ENCODE measurements at regions not wholly inside any gene's neighbourhood (a gene's known extent, or its start where the extent isn't known, plus 50 kb on each side); places are given as distances from the start of the nearest gene placed in this dataset.
"Not testable (repeated sequence)": the region's sequence is repeated elsewhere in the genome, so short reads cannot be mapped to it uniquely, and the experiment has no call there.

GRCh38 chr5:131005963-131006684, 158.9 kb downstream of the HINT1 start:
- no peak for DNase-seq

DNA sequence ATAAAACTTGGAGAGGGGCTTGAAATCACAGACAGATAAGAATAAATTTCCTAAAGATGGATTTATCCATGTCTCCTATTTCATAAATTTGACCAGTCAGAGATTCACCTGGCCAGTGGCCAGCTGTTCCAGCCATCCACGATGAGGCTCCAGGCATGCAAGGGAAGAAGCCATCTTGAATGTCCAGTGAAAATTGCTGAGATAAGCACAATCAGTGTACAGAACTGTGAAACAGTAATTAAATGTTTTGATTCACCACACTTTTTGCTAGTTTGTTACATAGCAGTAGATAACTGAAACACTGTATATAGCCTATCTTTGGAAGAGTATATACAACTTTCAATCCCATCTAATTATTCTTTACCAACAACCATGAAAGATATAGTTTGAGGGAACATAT, 163.5 kb downstream of the HINT1 start:
- DNase-seq: no peak

DNA sequence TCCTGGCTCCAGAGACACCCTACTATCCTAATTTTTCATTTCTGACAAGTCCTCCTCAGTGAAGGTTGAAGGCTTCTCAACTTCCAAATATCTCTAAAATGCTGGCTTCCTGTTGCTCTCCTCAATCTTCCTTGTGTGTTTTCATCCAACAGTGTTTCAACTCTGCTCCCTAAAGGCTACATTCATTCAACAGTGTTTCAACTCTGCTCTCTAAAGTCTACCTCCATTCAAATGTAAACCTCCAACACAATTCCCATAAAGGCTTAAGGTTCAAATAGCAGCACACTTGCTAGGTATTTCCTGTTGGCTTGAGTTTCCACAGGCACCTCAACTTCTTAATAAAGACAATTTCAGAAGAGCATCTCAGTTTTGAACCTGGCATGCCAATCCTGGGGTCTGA, 164.8 kb downstream of the HINT1 start:
- no peak for DNase-seq

GRCh38 chr5:130996720-130997119, 168.3 kb downstream of the HINT1 start:
- DNase-seq: not testable (repeated sequence)

DNA sequence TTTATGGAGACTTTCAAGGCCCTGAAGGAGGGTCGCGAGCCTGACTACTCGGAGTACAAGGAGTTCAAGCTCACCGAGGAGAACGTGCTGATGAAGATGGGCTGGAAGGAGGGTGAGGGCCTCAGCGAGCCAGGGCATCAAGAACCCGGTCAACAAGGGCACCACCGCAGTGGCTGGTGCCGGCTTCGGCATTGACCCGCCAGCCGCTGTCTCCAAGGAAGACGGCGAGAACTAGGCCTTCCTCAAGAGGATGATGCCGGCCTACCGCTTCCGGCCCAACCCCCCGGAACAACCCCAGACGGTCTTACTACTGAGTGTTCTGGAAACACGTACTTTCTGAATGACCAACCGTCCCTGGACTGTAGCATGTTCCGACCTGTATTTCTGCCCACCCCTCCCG, 169.2 kb downstream of the HINT1 start:
- no peak for DNase-seq

- no peak for DNase-seq
Observed at GRCh38 chr5:130995254-130995515, 169.9 kb downstream of the HINT1 start.

- DNase-seq: no peak
Observed at GRCh38 chr5:130994496-130995253, 170.4 kb downstream of the HINT1 start.

DNA sequence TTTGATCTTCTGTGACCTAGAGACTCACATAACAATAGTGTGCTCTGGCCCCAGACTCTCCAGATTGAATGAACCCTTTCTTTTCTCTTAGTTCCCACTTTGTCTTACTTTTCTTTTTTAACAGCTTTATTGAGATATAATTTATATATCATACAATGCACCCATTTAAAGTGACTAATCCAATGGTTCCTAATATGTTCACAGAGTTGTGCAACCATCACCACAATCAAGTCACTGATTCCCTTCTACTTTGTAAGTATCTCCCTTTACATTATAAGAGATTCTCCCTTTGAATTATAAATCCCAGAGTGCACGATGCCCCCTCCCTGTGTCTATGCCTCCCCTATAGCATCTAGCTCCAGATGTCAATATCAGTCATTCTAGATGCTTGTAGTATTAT, 172.4 kb downstream of the HINT1 start:
- DNase-seq: no peak

- no peak for DNase-seq
Observed at GRCh38 chr5:130992095-130992494, 173.0 kb downstream of the HINT1 start.

GRCh38 chr5:130985776-130986175, 179.3 kb downstream of the HINT1 start:
- DNase-seq: no peak

DNA sequence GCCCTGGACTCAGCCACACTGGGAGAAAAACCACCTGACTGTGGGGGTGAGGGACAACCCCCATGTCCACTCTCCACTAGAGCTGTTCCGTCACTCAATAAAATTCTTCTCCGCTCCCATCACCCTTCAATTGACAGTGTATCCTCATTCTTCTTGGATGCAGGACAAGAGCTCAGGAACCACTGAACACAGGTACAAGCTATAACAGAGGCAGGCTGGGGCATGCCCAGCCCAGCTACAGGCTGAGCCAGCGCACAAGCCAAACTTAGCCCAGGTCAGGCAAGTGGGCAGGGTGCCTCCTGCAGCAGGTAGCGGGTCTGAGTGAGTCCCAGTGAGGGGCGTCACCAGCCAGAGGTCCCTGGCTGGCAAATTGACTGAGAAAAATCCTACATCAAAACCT, 183.4 kb downstream of the HINT1 start:
- no peak for DNase-seq

- DNase-seq: no peak
Observed at GRCh38 chr5:130978475-130978874, 186.6 kb downstream of the HINT1 start.

DNA sequence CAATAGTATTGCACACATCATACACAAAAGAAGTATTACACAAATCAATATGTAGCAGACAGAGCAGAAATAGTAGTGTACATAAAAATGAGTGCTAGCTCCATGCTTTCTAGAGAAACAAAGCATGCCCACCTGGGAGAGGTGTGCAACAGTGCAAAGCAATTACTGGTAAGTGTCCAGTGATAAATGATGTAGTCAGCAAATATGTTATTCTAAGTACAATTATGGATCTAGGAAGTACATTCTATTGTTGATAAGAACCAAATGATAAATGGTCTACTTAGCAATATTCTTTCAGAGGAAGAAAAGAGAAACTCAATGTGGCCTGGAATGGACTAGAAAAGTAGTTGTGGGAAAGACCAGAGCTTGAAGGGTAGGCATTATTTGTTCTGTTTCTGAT, 188.6 kb downstream of the HINT1 start:
- no peak for DNase-seq

DNA sequence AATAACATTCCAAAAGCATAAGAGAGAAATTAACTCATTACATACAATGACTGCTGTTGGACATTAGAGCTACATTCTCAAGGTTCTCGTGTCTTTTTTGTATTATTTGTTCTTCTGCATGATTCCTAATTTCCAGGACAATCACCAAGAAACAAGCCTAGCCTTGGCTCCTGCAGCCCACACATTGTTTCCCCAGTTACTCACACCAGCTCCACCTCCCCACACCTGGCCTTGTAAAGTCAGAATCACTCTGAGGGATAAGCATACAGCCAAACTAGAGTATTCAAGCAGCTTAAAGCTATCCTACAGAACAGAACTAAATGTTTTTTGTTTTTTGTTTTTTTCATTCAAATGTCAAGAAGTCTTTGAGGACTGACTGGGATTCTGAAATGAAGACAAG, 189.2 kb downstream of the HINT1 start:
- no peak for DNase-seq

GRCh38 chr5:130975299-130975698, 189.8 kb downstream of the HINT1 start:
- no peak for DNase-seq

- DNase-seq: no peak
Observed at GRCh38 chr5:130974021-130974683, 190.9 kb downstream of the HINT1 start.

DNA sequence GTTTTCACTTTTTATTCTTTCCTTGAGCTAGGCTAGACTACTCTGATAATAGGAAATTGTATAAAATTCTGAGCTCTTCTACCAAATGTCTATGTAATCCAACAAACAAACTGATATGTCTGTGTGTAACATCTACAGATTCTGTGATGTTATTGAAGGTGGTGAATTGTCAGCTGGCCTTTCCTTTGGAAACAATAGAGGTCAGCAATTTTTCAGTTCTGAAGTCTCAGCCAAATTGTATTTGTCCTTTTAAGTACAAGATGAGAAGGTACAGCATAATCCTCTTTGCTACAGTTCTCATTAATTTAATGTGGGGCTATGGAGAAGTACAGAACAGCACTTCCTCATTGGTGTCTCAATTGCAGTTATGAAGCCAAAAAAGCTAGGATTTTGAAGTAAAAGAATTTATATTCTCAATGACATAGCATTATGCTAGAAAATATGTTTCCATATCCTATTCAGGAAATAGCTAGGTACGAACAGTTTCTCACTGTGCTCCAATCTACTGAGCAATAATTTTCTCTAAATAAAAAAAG, 198.0 kb downstream of the HINT1 start:
- no peak for DNase-seq

- DNase-seq: no peak
Observed at GRCh38 chr5:130965920-130966319, 199.1 kb downstream of the HINT1 start.

- no peak for DNase-seq
Observed at GRCh38 chr5:130965360-130965759, 199.7 kb downstream of the HINT1 start.

- no peak for DNase-seq
Observed at GRCh38 chr5:130964231-130965202, 200.5 kb downstream of the HINT1 start.

GRCh38 chr5:130963798-130964197, 201.3 kb downstream of the HINT1 start:
- no peak for DNase-seq

Data from hypothalamus (tissue), 51 donors.